G401 (cell line): ENCODE measurements at regions not wholly inside any gene's neighbourhood (a gene's known extent, or its start where the extent isn't known, plus 50 kb on each side); places are given as distances from the start of the nearest gene placed in this dataset.

Experiments
- DNase-seq: peaks from one replicate; pipeline ENCODE4 v3.0.0-alpha.2; 2015; ENCODE audit warnings: low spot score
- in situ Hi-C: cut with HindIII; loops from 2 replicates; pipeline ENCODE4 v1.10.0; 2016; ENCODE audit warnings: low sequenced_read_pairs, mixed read lengths

- no peak for DNase-seq
- in situ Hi-C loops = no loop called here
Observed at GRCh38 chr11:15893080-15893492, 463.3 kb downstream of the SOX6 start.

- in situ Hi-C loops = no loop called here
- DNase-seq = no peak
Observed at GRCh38 chr11:15896026-15896425, 460.3 kb downstream of the SOX6 start.

GRCh38 chr11:15896530-15896929 is 459.8 kb downstream of the SOX6 start:
- DNase-seq = no peak
- in situ Hi-C loops = no loop called here

GRCh38 chr11:15897211-15897960 is 459.0 kb downstream of the SOX6 start:
- DNase-seq = no peak
- in situ Hi-C loops = no loop called here

- no peak for DNase-seq
- in situ Hi-C loops = no loop called here
Observed at GRCh38 chr11:15901054-15901453, 455.3 kb downstream of the SOX6 start.

GRCh38 chr11:15901790-15902189 is 454.6 kb downstream of the SOX6 start:
- in situ Hi-C loops = no loop called here
- no peak for DNase-seq

GRCh38 chr11:15903246-15903645 is 453.1 kb downstream of the SOX6 start:
- DNase-seq = no peak
- in situ Hi-C loops = no loop called here

- in situ Hi-C loops = no loop called here
Observed at GRCh38 chr11:15905366-15906104, 450.8 kb downstream of the SOX6 start.

GRCh38 chr11:15906481-15907035 is 449.8 kb downstream of the SOX6 start:
- in situ Hi-C loops = no loop called here
- DNase-seq = no peak

More at GRCh38 chr11:15905366-15906104, 450.8 kb downstream of the SOX6 start:
- peak; percentile 2 for DNase-seq

GRCh38 chr11:15907806-15908205 is 448.5 kb downstream of the SOX6 start:
- no peak for DNase-seq
- in situ Hi-C loops = no loop called here

GRCh38 chr11:15909937-15910598 is 446.3 kb downstream of the SOX6 start:
- DNase-seq = no peak
- in situ Hi-C loops = no loop called here

- in situ Hi-C loops = no loop called here
- no peak for DNase-seq
Observed at GRCh38 chr11:15910761-15911160, 445.6 kb downstream of the SOX6 start.

- in situ Hi-C loops = no loop called here
- no peak for DNase-seq
Observed at GRCh38 chr11:15911377-15912044, 444.8 kb downstream of the SOX6 start.

- in situ Hi-C loops = no loop called here
Observed at GRCh38 chr11:15912291-15912690, 444.1 kb downstream of the SOX6 start.

GRCh38 chr11:15912825-15913224 is 443.5 kb downstream of the SOX6 start:
- no peak for DNase-seq
- in situ Hi-C loops = no loop called here

More at GRCh38 chr11:15912291-15912690, 444.1 kb downstream of the SOX6 start:
- DNase-seq = no peak

GRCh38 chr11:15913261-15913660 is 443.1 kb downstream of the SOX6 start:
- no peak for DNase-seq
- in situ Hi-C loops = no loop called here
